ENCODE measurements at regions not wholly inside any gene's neighbourhood (a gene's known extent, or its start where the extent isn't known, plus 50 kb on each side); places are given as distances from the start of the nearest gene placed in this dataset.

DNA sequence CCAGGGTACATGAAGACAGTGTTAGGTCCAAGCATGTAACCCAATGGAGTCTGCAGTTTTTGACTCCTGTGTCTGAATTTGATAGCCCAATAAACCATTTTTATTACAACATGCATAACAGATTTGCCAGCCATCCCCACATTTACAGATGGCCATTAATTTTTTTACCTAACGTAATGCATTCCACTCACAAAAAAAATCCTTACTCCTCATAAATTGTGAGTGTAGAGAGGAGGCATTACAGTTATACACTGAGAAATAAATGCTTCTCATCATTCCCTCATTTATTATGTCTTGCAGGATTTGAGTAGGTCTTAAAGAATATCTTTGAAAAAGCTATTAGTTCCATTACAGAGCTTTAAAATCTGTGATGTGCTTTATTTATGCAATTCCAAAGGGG, 193.8 kb downstream of the CMPK2 start:
- TF ChIP-seq CTCF (IDR thresholded peaks at IDR 0.05): no peak
- TF ChIP-seq, protein P1, sequence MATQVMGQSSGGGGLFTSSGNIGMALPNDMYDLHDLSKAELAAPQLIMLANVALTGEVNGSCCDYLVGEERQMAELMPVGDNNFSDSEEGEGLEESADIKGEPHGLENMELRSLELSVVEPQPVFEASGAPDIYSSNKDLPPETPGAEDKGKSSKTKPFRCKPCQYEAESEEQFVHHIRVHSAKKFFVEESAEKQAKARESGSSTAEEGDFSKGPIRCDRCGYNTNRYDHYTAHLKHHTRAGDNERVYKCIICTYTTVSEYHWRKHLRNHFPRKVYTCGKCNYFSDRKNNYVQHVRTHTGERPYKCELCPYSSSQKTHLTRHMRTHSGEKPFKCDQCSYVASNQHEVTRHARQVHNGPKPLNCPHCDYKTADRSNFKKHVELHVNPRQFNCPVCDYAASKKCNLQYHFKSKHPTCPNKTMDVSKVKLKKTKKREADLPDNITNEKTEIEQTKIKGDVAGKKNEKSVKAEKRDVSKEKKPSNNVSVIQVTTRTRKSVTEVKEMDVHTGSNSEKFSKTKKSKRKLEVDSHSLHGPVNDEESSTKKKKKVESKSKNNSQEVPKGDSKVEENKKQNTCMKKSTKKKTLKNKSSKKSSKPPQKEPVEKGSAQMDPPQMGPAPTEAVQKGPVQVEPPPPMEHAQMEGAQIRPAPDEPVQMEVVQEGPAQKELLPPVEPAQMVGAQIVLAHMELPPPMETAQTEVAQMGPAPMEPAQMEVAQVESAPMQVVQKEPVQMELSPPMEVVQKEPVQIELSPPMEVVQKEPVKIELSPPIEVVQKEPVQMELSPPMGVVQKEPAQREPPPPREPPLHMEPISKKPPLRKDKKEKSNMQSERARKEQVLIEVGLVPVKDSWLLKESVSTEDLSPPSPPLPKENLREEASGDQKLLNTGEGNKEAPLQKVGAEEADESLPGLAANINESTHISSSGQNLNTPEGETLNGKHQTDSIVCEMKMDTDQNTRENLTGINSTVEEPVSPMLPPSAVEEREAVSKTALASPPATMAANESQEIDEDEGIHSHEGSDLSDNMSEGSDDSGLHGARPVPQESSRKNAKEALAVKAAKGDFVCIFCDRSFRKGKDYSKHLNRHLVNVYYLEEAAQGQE (IDR thresholded peaks at IDR 0.05; ENCODE audit: insufficient read depth in 1 of 2, low read depth in 2 of 2, low read length in 1 of 2): no peak
- no peak for TF ChIP-seq POLR2AphosphoS5 (IDR thresholded peaks at IDR 0.05; ENCODE audit: low read depth, low read length)
- no peak for TF ChIP-seq SIN3A (IDR thresholded peaks at IDR 0.05; ENCODE audit: borderline replicate concordance, insufficient read depth, low read depth, low read length)
